Activated CD8-positive, alpha-beta T cell treated with anti-CD3 and anti-CD28 coated beads for 36 hours (primary cell): ENCODE measurements at regions not wholly inside any gene's neighbourhood (a gene's known extent, or its start where the extent isn't known, plus 50 kb on each side); places are given as distances from the start of the nearest gene placed in this dataset.

ENCODE experiments used
- ATAC-seq: fragments of 200-7000 bp; cut with Tn5 transposase; one replicate; pipeline ENCODE4 v1.10.0; 2021; ENCODE audit warnings: mild to moderate bottlenecking, moderate library complexity
- CTCF ChIA-PET: fragments of 350-600 bp; sonication (Branson Sonifier 250); formaldehyde crosslinking; loops from one replicate; lab custom pipeline; 2021; ENCODE audit warnings: antibody characterized with exemption; lab: Charles Lee
- POLR2A ChIA-PET: fragments of 350-600 bp; sonication (Branson Sonifier 250); formaldehyde crosslinking; loops from one replicate; lab custom pipeline; 2021; ENCODE audit warnings: antibody characterized with exemption; lab: Charles Lee
- DNase-seq: peaks from one replicate; pipeline ENCODE4 v3.0.0-alpha.2; 2020
- H3K27ac Mint-ChIP-seq: one replicate; pipeline ENCODE4 v1.8.0; 2021; ENCODE audit warnings: mild to moderate bottlenecking, mixed read lengths
- H3K27me3 Mint-ChIP-seq: one replicate; pipeline ENCODE4 v1.8.0; 2021; ENCODE audit warnings: mixed read lengths
- H3K36me3 Mint-ChIP-seq: one replicate; pipeline ENCODE4 v1.8.0; 2021; ENCODE audit warnings: low read depth, mixed read lengths
- H3K4me1 Mint-ChIP-seq: one replicate; pipeline ENCODE4 v1.8.0; 2021; ENCODE audit warnings: low read depth, mixed read lengths
- H3K4me3 Mint-ChIP-seq: one replicate; pipeline ENCODE4 v1.8.0; 2021; ENCODE audit warnings: mild to moderate bottlenecking, moderate library complexity, mixed read lengths
- H3K9me3 Mint-ChIP-seq: one replicate; pipeline ENCODE4 v1.8.0; 2021; ENCODE audit warnings: mixed read lengths
- intact Hi-C: fragments of 100-400 bp; cut with micrococcal nuclease; formaldehyde crosslinking; loops from one replicate; pipeline ENCODE4 v1.10.0; 2022
- TF ChIP-seq, protein P1 (sequence below): fragments of 200-600 bp; IDR thresholded peaks from one replicate; pipeline ENCODE4 v1.8.0; 2022; ENCODE audit warnings: antibody characterized with exemption, mild to moderate bottlenecking

DNA sequence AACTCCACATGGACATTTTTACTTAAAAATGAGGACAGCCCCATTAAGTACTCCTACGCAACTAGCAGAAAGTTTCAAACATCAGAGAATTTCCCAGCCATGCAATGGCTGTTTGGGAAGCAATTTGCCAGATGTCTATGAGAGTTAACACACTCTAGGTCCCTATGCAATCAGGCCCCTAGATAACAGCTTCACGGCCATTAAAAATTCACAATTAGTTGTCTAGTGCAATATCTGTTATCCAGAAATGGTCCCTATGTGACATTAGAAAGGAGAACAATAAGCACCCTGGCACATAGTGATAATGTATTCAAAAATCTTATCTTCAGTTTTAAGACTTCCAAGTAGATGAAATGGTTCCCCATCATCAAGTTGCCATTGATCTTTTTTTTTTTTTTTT is 174.3 kb upstream of the NRSN1 start:
- ChIA-PET CTCF (no interaction called here), POLR2A (no interaction called here)
- no peak for DNase-seq
- no peaks in the 10 kb centered on the region for H3K9me3 Mint-ChIP-seq
- intact Hi-C loops, result no loop called here
- no peaks in the 10 kb centered on the region for H3K27me3 Mint-ChIP-seq
- TF ChIP-seq, protein P1, sequence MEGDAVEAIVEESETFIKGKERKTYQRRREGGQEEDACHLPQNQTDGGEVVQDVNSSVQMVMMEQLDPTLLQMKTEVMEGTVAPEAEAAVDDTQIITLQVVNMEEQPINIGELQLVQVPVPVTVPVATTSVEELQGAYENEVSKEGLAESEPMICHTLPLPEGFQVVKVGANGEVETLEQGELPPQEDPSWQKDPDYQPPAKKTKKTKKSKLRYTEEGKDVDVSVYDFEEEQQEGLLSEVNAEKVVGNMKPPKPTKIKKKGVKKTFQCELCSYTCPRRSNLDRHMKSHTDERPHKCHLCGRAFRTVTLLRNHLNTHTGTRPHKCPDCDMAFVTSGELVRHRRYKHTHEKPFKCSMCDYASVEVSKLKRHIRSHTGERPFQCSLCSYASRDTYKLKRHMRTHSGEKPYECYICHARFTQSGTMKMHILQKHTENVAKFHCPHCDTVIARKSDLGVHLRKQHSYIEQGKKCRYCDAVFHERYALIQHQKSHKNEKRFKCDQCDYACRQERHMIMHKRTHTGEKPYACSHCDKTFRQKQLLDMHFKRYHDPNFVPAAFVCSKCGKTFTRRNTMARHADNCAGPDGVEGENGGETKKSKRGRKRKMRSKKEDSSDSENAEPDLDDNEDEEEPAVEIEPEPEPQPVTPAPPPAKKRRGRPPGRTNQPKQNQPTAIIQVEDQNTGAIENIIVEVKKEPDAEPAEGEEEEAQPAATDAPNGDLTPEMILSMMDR, result no peak
- ATAC-seq, result no peak
- no peaks in the 10 kb centered on the region for H3K36me3 Mint-ChIP-seq
- no peak overlapping the region for H3K4me3 Mint-ChIP-seq
- H3K27ac Mint-ChIP-seq, result no peak overlapping the region
- H3K4me1 Mint-ChIP-seq, result no peaks in the 10 kb centered on the region

DNA sequence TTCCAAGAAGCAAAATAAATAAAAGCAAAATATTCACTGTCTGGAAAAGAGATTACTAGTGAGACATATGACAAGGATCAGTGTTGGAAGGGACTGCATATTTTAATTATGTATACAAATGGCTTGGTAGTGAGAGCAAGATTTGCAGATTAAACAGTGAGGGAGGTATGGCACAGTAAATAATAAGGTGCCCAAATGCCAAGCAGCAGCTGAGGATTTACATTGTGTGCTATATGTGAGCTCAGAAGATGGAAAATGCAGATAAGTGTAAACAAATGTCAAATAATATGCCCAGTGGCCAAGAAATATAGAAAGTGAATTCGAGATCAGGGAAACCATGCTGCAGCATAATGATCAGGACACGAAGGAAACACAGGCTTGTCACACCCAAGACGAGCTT is 173.8 kb upstream of the NRSN1 start:
- Mint-ChIP-seq H3K4me1 (no peaks in the 10 kb centered on the region), H3K27ac (no peak overlapping the region), H3K36me3 (no peaks in the 10 kb centered on the region), H3K27me3 (no peaks in the 10 kb centered on the region), H3K4me3 (no peak overlapping the region), H3K9me3 (no peaks in the 10 kb centered on the region)
- POLR2A ChIA-PET, result no interaction called here
- intact Hi-C loops, result no loop called here
- TF ChIP-seq, protein P1, result no peak
- CTCF ChIA-PET, result no interaction called here
- ATAC-seq (no peak), DNase-seq (no peak)

GRCh38 chr6:23953976-23954375 is 172.0 kb upstream of the NRSN1 start:
- DNase-seq, result no peak
- intact Hi-C loops, result no loop called here
- POLR2A ChIA-PET, result no interaction called here
- Mint-ChIP-seq H3K27ac (no peak overlapping the region), H3K4me3 (no peak overlapping the region), H3K9me3 (no peaks in the 10 kb centered on the region), H3K27me3 (no peaks in the 10 kb centered on the region), H3K36me3 (no peaks in the 10 kb centered on the region), H3K4me1 (no peaks in the 10 kb centered on the region)
- CTCF ChIA-PET, result no interaction called here
- TF ChIP-seq, protein P1, result no peak
- no peak for ATAC-seq

DNA sequence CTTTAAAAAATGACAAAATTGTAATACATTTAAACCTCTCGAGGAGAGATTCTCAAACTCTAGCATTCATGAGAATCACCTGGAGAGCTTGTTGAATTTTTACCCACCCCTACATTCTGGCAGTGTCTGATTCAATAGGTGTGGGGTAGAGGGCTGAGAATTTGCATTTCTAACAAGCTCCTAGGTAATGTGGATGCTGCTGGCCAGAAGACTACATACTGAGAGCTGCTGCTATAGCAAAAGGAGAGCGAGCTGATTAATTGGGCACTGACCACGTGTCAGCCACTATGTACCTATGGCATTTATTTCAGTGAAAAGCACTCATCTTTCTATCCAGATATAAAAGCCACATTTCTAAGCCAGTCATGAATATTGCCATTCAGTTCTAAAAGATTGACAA is 169.0 kb upstream of the NRSN1 start:
- no peaks in the 10 kb centered on the region for H3K36me3 Mint-ChIP-seq
- ATAC-seq (no peak), DNase-seq (no peak)
- TF ChIP-seq, protein P1, result no peak
- no peaks in the 10 kb centered on the region for H3K27me3 Mint-ChIP-seq
- intact Hi-C loops, result no loop called here
- no peak overlapping the region for H3K27ac Mint-ChIP-seq
- H3K4me3 Mint-ChIP-seq, result no peak overlapping the region
- CTCF ChIA-PET, result no interaction called here
- H3K9me3 Mint-ChIP-seq, result no peaks in the 10 kb centered on the region
- POLR2A ChIA-PET, result no interaction called here
- no peaks in the 10 kb centered on the region for H3K4me1 Mint-ChIP-seq

DNA sequence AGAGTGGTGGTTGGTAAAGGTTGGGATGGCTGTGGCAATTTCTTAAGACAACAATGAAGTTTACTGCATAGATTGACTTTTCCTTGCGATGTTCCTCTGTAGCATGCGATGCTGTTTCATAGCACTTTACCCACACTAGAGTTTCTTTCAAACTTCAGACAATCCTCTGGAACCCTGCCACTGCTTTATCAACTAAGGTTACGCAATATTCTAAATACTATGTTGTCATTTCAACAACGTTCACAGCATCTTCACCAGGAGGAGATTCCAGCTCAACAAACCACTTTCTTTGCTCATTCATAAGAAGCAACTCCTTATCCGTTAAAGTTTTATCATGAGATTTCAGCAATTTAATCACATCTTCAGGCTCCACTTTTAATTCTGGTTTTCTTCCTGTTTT is 161.2 kb upstream of the NRSN1 start:
- Mint-ChIP-seq H3K36me3 (no peaks in the 10 kb centered on the region), H3K4me1 (no peaks in the 10 kb centered on the region), H3K9me3 (no peaks in the 10 kb centered on the region), H3K4me3 (no peak overlapping the region), H3K27me3 (no peaks in the 10 kb centered on the region), H3K27ac (no peak overlapping the region)
- TF ChIP-seq, protein P1, result no peak
- intact Hi-C loops, result no loop called here
- POLR2A ChIA-PET, result no interaction called here
- CTCF ChIA-PET, result no interaction called here
- ATAC-seq (no peak), DNase-seq (no peak)
